ENCODE measurements at regions not wholly inside any gene's neighbourhood (a gene's known extent, or its start where the extent isn't known, plus 50 kb on each side); places are given as distances from the start of the nearest gene placed in this dataset.
"Not testable (repeated sequence)": the region's sequence is repeated elsewhere in the genome, so short reads cannot be mapped to it uniquely, and the experiment has no call there.

- DNase-seq, result no peak
These were observed 62.2 kb upstream of the ADAMTS2 start for GRCh38 chr5:179407191-179408175.

GRCh38 chr5:179406031-179406961 is 61.0 kb upstream of the ADAMTS2 start:
- peak; percentile 40 for DNase-seq

GRCh38 chr5:179405426-179406030 is 60.3 kb upstream of the ADAMTS2 start:
- no peak for DNase-seq

- DNase-seq, result no peak
These were observed 59.8 kb upstream of the ADAMTS2 start for GRCh38 chr5:179405054-179405416.

GRCh38 chr5:179404321-179405053 is 59.2 kb upstream of the ADAMTS2 start:
- peak; percentile 46 for DNase-seq

GRCh38 chr5:179403426-179404147 is 58.3 kb upstream of the ADAMTS2 start:
- peak; percentile 32 for DNase-seq

- DNase-seq, result not testable (repeated sequence)
These were observed 55.2 kb upstream of the ADAMTS2 start for GRCh38 chr5:179400435-179400834.

- DNase-seq, result no peak
These were observed 54.8 kb upstream of the ADAMTS2 start for GRCh38 chr5:179400020-179400419.

GRCh38 chr5:179399327-179399726 is 54.1 kb upstream of the ADAMTS2 start:
- DNase-seq, result not testable (repeated sequence)

GRCh38 chr5:179397516-179397915 is 52.3 kb upstream of the ADAMTS2 start:
- DNase-seq, result no peak

Measured in activated CD8-positive, alpha-beta memory T cell treated with anti-CD3 and anti-CD28 coated beads for 24 hours (primary cell).